Astrocyte (in vitro differentiated cells and primary cell): ENCODE measurements at regions not wholly inside any gene's neighbourhood (a gene's known extent, or its start where the extent isn't known, plus 50 kb on each side); places are given as distances from the start of the nearest gene placed in this dataset.

ENCODE experiments used
- DNase-seq: peaks from one replicate; pipeline ENCODE4 v3.0.0-alpha.2; 2010; ENCODE audit warnings: low read depth
- FAIRE-seq: peaks from 2 replicates; lab custom pipeline; 2011; peaks lifted over from hg19 to GRCh38; lab: Jason Lieb, UNC
- H2AFZ ChIP-seq: 2 replicates; pipeline ENCODE4 v1.6.0; 2012; ENCODE audit warnings: low read depth, low read length, inconsistent platforms
- H3K27ac ChIP-seq: 2 replicates; pipeline ENCODE4 v1.5.1; 2011; ENCODE audit warnings: low read depth, low read length, inconsistent platforms
- H3K27me3 ChIP-seq: 2 replicates; pipeline ENCODE4 v1.6.0; 2011; ENCODE audit warnings: low read length, inconsistent platforms; ENCODE audit not compliant: insufficient read depth
- H3K36me3 ChIP-seq: 2 replicates; pipeline ENCODE4 v1.5.1; 2011; ENCODE audit warnings: low read length, inconsistent platforms; ENCODE audit not compliant: insufficient read depth
- H3K4me1 ChIP-seq: 2 replicates; pipeline ENCODE4 v1.5.1; 2011; ENCODE audit warnings: low read length, inconsistent platforms; ENCODE audit not compliant: insufficient read depth
- H3K4me2 ChIP-seq: 2 replicates; pipeline ENCODE4 v1.6.0; 2012; ENCODE audit warnings: low read length, inconsistent platforms
- H3K4me3 ChIP-seq: 2 replicates; pipeline ENCODE4 v1.5.1; 2011; ENCODE audit warnings: low read depth, mild to moderate bottlenecking, low read length, inconsistent platforms; ENCODE audit not compliant: insufficient read depth
- H3K79me2 ChIP-seq: 2 replicates; pipeline ENCODE4 v1.6.0; 2012; ENCODE audit warnings: mild to moderate bottlenecking, low read length, inconsistent platforms; ENCODE audit not compliant: insufficient read depth
- H3K9ac ChIP-seq: 2 replicates; pipeline ENCODE4 v1.6.0; 2012; ENCODE audit warnings: mild to moderate bottlenecking, low read length, inconsistent platforms
- H3K9me3 ChIP-seq: 2 replicates; pipeline ENCODE4 v1.5.1; 2012; ENCODE audit warnings: low read depth, mild to moderate bottlenecking, low read length, inconsistent platforms; ENCODE audit not compliant: insufficient read depth
- H4K20me1 ChIP-seq: 2 replicates; pipeline ENCODE4 v1.6.0; 2012; ENCODE audit warnings: low read length, inconsistent platforms; ENCODE audit not compliant: insufficient read depth
- H3K27ac Mint-ChIP-seq: one replicate; pipeline ENCODE4 v1.8.0; 2021; ENCODE audit warnings: mild to moderate bottlenecking, mixed read lengths; ENCODE audit not compliant: unreplicated experiment
- H3K27me3 Mint-ChIP-seq: one replicate; pipeline ENCODE4 v1.8.0; 2021; ENCODE audit warnings: low read depth, mixed read lengths; ENCODE audit not compliant: unreplicated experiment
- H3K36me3 Mint-ChIP-seq: one replicate; pipeline ENCODE4 v1.8.0; 2021; ENCODE audit warnings: low read depth, mixed read lengths; ENCODE audit not compliant: unreplicated experiment
- H3K4me1 Mint-ChIP-seq: one replicate; pipeline ENCODE4 v1.8.0; 2021; ENCODE audit warnings: low read depth, mixed read lengths; ENCODE audit not compliant: unreplicated experiment
- H3K4me3 Mint-ChIP-seq: one replicate; pipeline ENCODE4 v1.8.0; 2021; ENCODE audit warnings: mild to moderate bottlenecking, moderate library complexity, mixed read lengths; ENCODE audit not compliant: unreplicated experiment
- H3K9me3 Mint-ChIP-seq: one replicate; pipeline ENCODE4 v1.8.0; 2021; ENCODE audit warnings: mild to moderate bottlenecking, mixed read lengths; ENCODE audit not compliant: unreplicated experiment
- CTCF ChIP-seq: IDR thresholded peaks from 2 replicates; pipeline ENCODE4 v1.5.1; 2011; ENCODE audit warnings: low read depth, mild to moderate bottlenecking, inconsistent platforms, low read length, moderate library complexity; ENCODE audit not compliant: insufficient read depth
- EZH2 ChIP-seq: IDR thresholded peaks from 2 replicates; pipeline ENCODE4 v1.6.1; 2012; ENCODE audit warnings: mild to moderate bottlenecking, low read length, inconsistent platforms; ENCODE audit not compliant: insufficient read depth

- FAIRE-seq (no peak), DNase-seq (no peak)
- Histone ChIP-seq H3K9me3 (no peaks in the 10 kb centered on the region), H3K4me1 (no peaks in the 10 kb centered on the region), H4K20me1 (no peaks in the 10 kb centered on the region), H3K4me2 (no peak overlapping the region), H3K9ac (no peak overlapping the region), H3K27ac (no peak overlapping the region), H3K36me3 (no peaks in the 10 kb centered on the region), H3K27me3 (no peaks in the 10 kb centered on the region), H3K79me2 (no peaks in the 10 kb centered on the region), H2AFZ (no peak overlapping the region), H3K4me3 (no peak overlapping the region)
- no peak overlapping the region for H3K27ac Mint-ChIP-seq
- H3K36me3 Mint-ChIP-seq = no peaks in the 10 kb centered on the region
- no peaks in the 10 kb centered on the region for H3K9me3 Mint-ChIP-seq
- no peak for TF ChIP-seq CTCF
- no peak for TF ChIP-seq EZH2
- H3K4me3 Mint-ChIP-seq = no peak overlapping the region
- peaks cover 29% of the 10 kb centered on the region for H3K27me3 Mint-ChIP-seq
- H3K4me1 Mint-ChIP-seq = no peaks in the 10 kb centered on the region
Observed at GRCh38 chr2:16279641-16280040, 339.3 kb downstream of the MYCN start.

GRCh38 chr2:16279201-16279570 lies 338.8 kb downstream of the MYCN start:
- H3K9ac ChIP-seq = no peak overlapping the region
- H3K27ac ChIP-seq = no peak overlapping the region
- H3K36me3 ChIP-seq = no peaks in the 10 kb centered on the region
- Mint-ChIP-seq H3K9me3 (no peaks in the 10 kb centered on the region), H3K27ac (no peak overlapping the region), H3K4me3 (peak overlapping the region; percentile 40), H3K36me3 (no peaks in the 10 kb centered on the region), H3K27me3 (peaks cover 24% of the 10 kb centered on the region), H3K4me1 (no peaks in the 10 kb centered on the region)
- TF ChIP-seq CTCF (no peak), EZH2 (no peak)
- no peak overlapping the region for H3K4me2 ChIP-seq
- H3K4me3 ChIP-seq = no peak overlapping the region
- H3K27me3 ChIP-seq = no peaks in the 10 kb centered on the region
- H3K79me2 ChIP-seq = no peaks in the 10 kb centered on the region
- H4K20me1 ChIP-seq = no peaks in the 10 kb centered on the region
- H2AFZ ChIP-seq = no peak overlapping the region
- no peaks in the 10 kb centered on the region for H3K4me1 ChIP-seq
- no peak for FAIRE-seq
- no peaks in the 10 kb centered on the region for H3K9me3 ChIP-seq
- DNase-seq = no peak

GRCh38 chr2:16278421-16279200 lies 338.3 kb downstream of the MYCN start:
- no peaks in the 10 kb centered on the region for H4K20me1 ChIP-seq
- H3K4me1 ChIP-seq = no peaks in the 10 kb centered on the region
- no peak overlapping the region for H3K4me2 ChIP-seq
- Mint-ChIP-seq H3K27me3 (peaks cover 23% of the 10 kb centered on the region), H3K4me3 (no peak overlapping the region), H3K27ac (no peak overlapping the region), H3K9me3 (no peaks in the 10 kb centered on the region), H3K4me1 (no peaks in the 10 kb centered on the region), H3K36me3 (no peaks in the 10 kb centered on the region)
- no peaks in the 10 kb centered on the region for H3K79me2 ChIP-seq
- H3K9me3 ChIP-seq = no peaks in the 10 kb centered on the region
- no peak overlapping the region for H3K4me3 ChIP-seq
- no peak overlapping the region for H2AFZ ChIP-seq
- no peak overlapping the region for H3K27ac ChIP-seq
- FAIRE-seq (no peak), DNase-seq (no peak)
- H3K36me3 ChIP-seq = no peaks in the 10 kb centered on the region
- H3K9ac ChIP-seq = no peak overlapping the region
- TF ChIP-seq CTCF (no peak), EZH2 (no peak)
- H3K27me3 ChIP-seq = no peaks in the 10 kb centered on the region
